WTC11 (cell line): ENCODE measurements at regions not wholly inside any gene's neighbourhood (a gene's known extent, or its start where the extent isn't known, plus 50 kb on each side); places are given as distances from the start of the nearest gene placed in this dataset.

Source experiments
- ATAC-seq: fragments of 200-7000 bp; cut with Tn5 transposase; 2 replicates; pipeline ENCODE4 v1.10.0; 2021; ENCODE audit warnings: mild to moderate bottlenecking, moderate library complexity
- CTCF ChIA-PET: fragments of 300-600 bp; sonication (Branson Sonifier 250); formaldehyde crosslinking; loops from one replicate; lab custom pipeline; 2021; ENCODE audit warnings: antibody characterized with exemption; lab: Charles Lee
- POLR2A ChIA-PET: fragments of 350-600 bp; sonication (Branson Sonifier 250); formaldehyde crosslinking; loops from one replicate; lab custom pipeline; 2021; ENCODE audit warnings: antibody characterized with exemption; lab: Charles Lee
- DNase-seq: peaks from one replicate; pipeline ENCODE4 v3.0.0; 2021; ENCODE audit warnings: low spot score
- H3K27ac Mint-ChIP-seq: 2 replicates; pipeline ENCODE4 v1.8.0; 2021; ENCODE audit warnings: mixed read lengths
- H3K27me3 Mint-ChIP-seq: 2 replicates; pipeline ENCODE4 v1.8.0; 2021; ENCODE audit warnings: low read depth, mild to moderate bottlenecking, moderate library complexity, mixed read lengths
- H3K36me3 Mint-ChIP-seq: 2 replicates; pipeline ENCODE4 v1.8.0; 2021; ENCODE audit warnings: mixed read lengths
- H3K4me1 Mint-ChIP-seq: 2 replicates; pipeline ENCODE4 v1.8.0; 2022; ENCODE audit warnings: mixed read lengths
- H3K4me3 Mint-ChIP-seq: 2 replicates; pipeline ENCODE4 v1.8.0; 2021; ENCODE audit warnings: mild to moderate bottlenecking, moderate library complexity, mixed read lengths
- H3K9me3 Mint-ChIP-seq: 2 replicates; pipeline ENCODE4 v1.8.0; 2021; ENCODE audit warnings: mixed read lengths
- ELF4 ChIP-seq: sonication (generic); formaldehyde crosslinking; IDR thresholded peaks from 2 replicates; pipeline ENCODE4 v1.8.1; 2022; ENCODE audit warnings: low read depth, mild to moderate bottlenecking, moderate library complexity, missing genetic modification reagents
- HMGA2 ChIP-seq: fragments of 250-450 bp; sonication (Bioruptor Pico); IDR thresholded peaks from 2 replicates; pipeline ENCODE4 v1.4.0; 2021; ENCODE audit warnings: mild to moderate bottlenecking, moderate library complexity
- IRF2 ChIP-seq: sonication (generic); formaldehyde crosslinking; IDR thresholded peaks from 2 replicates; pipeline ENCODE4 v1.8.0; 2022; ENCODE audit warnings: low read depth, missing genetic modification reagents, borderline replicate concordance
- NFATC4 ChIP-seq: fragments of 250-450 bp; sonication (Bioruptor Pico); IDR thresholded peaks from 2 replicates; pipeline ENCODE4 v1.9.0; 2021; ENCODE audit warnings: mild to moderate bottlenecking
- SOX15 ChIP-seq: fragments of 250-450 bp; sonication (Bioruptor Pico); IDR thresholded peaks from 2 replicates; pipeline ENCODE4 v1.9.0; 2021; ENCODE audit warnings: mild to moderate bottlenecking
- ZNF138 ChIP-seq: sonication (generic); formaldehyde crosslinking; conservative IDR thresholded peaks from 2 replicates; pipeline ENCODE4 v1.8.1; 2022; ENCODE audit warnings: mild to moderate bottlenecking, moderate library complexity, missing genetic modification reagents
- TF ChIP-seq, protein P1 (sequence below): sonication (generic); formaldehyde crosslinking; IDR thresholded peaks from 2 replicates; pipeline ENCODE4 v1.8.0; 2023; ENCODE audit warnings: mild to moderate bottlenecking, missing genetic modification reagents
- TF ChIP-seq, protein P2 (sequence below): sonication (generic); formaldehyde crosslinking; conservative IDR thresholded peaks from 2 replicates; pipeline ENCODE4 v1.8.1; 2023; ENCODE audit warnings: mild to moderate bottlenecking, low read depth, missing genetic modification reagents, moderate library complexity
- TF ChIP-seq, protein P3 (sequence below): fragments of 250-450 bp; sonication (Bioruptor Pico); IDR thresholded peaks from 2 replicates; pipeline ENCODE4 v2.1.2; 2022; ENCODE audit warnings: mild to moderate bottlenecking, moderate library complexity
- TF ChIP-seq, protein P4 (sequence below): sonication (generic); formaldehyde crosslinking; IDR thresholded peaks from 2 replicates; pipeline ENCODE4 v1.8.0; 2023; ENCODE audit warnings: missing genetic modification reagents, mild to moderate bottlenecking, borderline replicate concordance
- TF ChIP-seq, protein P5 (sequence below): sonication (generic); formaldehyde crosslinking; IDR thresholded peaks from 2 replicates; pipeline ENCODE4 v1.8.1; 2022; ENCODE audit warnings: low read depth, mild to moderate bottlenecking, moderate library complexity, missing genetic modification reagents, borderline replicate concordance
- TF ChIP-seq, protein P6 (sequence below): fragments of 250-450 bp; sonication (Bioruptor Pico); conservative IDR thresholded peaks from 2 replicates; pipeline ENCODE4 v1.9.0; 2021; ENCODE audit warnings: mild to moderate bottlenecking
- TF ChIP-seq, protein P7 (sequence below): fragments of 250-450 bp; sonication (Bioruptor Pico); IDR thresholded peaks from 2 replicates; pipeline ENCODE4 v1.9.0; 2021; ENCODE audit warnings: mild to moderate bottlenecking

DNA sequence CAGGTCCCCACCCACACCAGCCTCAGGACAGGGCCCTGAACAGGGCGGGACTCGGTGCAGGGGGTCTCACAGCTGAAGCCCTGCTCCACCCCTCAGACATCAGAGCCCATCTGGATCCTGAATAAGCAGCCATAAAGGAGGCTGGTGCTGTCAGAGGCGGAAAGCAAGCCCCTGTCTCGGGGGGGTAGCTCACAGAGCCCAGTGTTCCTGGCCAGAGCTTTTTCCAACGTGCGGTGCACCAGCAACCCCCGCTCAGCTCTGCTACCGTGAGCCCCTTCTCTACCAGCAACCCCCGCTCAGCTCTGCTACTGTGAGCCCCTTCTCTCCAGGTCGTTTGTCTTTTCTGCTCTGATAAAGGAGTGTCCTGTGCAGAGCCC is 136.5 kb upstream of the SFSWAP start:
- no peak overlapping the region for H3K4me3 Mint-ChIP-seq
- no peak overlapping the region for H3K27ac Mint-ChIP-seq
- CTCF ChIA-PET: no interaction called here
- POLR2A ChIA-PET: no interaction called here
- DNase-seq: no peak
- no peak for ATAC-seq
- peaks cover 49% of the 10 kb centered on the region for H3K36me3 Mint-ChIP-seq
- H3K4me1 Mint-ChIP-seq: no peaks in the 10 kb centered on the region
- peaks cover 23% of the 10 kb centered on the region for H3K27me3 Mint-ChIP-seq
- H3K9me3 Mint-ChIP-seq: peaks cover 57% of the 10 kb centered on the region
- TF ChIP-seq, protein P1, sequence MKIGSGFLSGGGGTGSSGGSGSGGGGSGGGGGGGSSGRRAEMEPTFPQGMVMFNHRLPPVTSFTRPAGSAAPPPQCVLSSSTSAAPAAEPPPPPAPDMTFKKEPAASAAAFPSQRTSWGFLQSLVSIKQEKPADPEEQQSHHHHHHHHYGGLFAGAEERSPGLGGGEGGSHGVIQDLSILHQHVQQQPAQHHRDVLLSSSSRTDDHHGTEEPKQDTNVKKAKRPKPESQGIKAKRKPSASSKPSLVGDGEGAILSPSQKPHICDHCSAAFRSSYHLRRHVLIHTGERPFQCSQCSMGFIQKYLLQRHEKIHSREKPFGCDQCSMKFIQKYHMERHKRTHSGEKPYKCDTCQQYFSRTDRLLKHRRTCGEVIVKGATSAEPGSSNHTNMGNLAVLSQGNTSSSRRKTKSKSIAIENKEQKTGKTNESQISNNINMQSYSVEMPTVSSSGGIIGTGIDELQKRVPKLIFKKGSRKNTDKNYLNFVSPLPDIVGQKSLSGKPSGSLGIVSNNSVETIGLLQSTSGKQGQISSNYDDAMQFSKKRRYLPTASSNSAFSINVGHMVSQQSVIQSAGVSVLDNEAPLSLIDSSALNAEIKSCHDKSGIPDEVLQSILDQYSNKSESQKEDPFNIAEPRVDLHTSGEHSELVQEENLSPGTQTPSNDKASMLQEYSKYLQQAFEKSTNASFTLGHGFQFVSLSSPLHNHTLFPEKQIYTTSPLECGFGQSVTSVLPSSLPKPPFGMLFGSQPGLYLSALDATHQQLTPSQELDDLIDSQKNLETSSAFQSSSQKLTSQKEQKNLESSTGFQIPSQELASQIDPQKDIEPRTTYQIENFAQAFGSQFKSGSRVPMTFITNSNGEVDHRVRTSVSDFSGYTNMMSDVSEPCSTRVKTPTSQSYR: no peak
- TF ChIP-seq HMGA2 (CRISPR knock-in tag) (no peak), ZNF138 (CRISPR knock-in tag) (no peak), ELF4 (CRISPR knock-in tag) (no peak), IRF2 (CRISPR knock-in tag) (no peak), SOX15 (CRISPR knock-in tag) (no peak), NFATC4 (no peak)
- TF ChIP-seq, protein P2, sequence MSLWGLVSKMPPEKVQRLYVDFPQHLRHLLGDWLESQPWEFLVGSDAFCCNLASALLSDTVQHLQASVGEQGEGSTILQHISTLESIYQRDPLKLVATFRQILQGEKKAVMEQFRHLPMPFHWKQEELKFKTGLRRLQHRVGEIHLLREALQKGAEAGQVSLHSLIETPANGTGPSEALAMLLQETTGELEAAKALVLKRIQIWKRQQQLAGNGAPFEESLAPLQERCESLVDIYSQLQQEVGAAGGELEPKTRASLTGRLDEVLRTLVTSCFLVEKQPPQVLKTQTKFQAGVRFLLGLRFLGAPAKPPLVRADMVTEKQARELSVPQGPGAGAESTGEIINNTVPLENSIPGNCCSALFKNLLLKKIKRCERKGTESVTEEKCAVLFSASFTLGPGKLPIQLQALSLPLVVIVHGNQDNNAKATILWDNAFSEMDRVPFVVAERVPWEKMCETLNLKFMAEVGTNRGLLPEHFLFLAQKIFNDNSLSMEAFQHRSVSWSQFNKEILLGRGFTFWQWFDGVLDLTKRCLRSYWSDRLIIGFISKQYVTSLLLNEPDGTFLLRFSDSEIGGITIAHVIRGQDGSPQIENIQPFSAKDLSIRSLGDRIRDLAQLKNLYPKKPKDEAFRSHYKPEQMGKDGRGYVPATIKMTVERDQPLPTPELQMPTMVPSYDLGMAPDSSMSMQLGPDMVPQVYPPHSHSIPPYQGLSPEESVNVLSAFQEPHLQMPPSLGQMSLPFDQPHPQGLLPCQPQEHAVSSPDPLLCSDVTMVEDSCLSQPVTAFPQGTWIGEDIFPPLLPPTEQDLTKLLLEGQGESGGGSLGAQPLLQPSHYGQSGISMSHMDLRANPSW: no peak
- TF ChIP-seq, protein P3, sequence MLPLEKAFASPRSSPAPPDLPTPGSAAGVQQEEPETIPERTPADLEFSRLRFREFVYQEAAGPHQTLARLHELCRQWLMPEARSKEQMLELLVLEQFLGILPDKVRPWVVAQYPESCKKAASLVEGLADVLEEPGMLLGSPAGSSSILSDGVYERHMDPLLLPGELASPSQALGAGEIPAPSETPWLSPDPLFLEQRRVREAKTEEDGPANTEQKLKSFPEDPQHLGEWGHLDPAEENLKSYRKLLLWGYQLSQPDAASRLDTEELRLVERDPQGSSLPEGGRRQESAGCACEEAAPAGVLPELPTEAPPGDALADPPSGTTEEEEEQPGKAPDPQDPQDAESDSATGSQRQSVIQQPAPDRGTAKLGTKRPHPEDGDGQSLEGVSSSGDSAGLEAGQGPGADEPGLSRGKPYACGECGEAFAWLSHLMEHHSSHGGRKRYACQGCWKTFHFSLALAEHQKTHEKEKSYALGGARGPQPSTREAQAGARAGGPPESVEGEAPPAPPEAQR (CRISPR knock-in tag): no peak
- TF ChIP-seq, protein P4, sequence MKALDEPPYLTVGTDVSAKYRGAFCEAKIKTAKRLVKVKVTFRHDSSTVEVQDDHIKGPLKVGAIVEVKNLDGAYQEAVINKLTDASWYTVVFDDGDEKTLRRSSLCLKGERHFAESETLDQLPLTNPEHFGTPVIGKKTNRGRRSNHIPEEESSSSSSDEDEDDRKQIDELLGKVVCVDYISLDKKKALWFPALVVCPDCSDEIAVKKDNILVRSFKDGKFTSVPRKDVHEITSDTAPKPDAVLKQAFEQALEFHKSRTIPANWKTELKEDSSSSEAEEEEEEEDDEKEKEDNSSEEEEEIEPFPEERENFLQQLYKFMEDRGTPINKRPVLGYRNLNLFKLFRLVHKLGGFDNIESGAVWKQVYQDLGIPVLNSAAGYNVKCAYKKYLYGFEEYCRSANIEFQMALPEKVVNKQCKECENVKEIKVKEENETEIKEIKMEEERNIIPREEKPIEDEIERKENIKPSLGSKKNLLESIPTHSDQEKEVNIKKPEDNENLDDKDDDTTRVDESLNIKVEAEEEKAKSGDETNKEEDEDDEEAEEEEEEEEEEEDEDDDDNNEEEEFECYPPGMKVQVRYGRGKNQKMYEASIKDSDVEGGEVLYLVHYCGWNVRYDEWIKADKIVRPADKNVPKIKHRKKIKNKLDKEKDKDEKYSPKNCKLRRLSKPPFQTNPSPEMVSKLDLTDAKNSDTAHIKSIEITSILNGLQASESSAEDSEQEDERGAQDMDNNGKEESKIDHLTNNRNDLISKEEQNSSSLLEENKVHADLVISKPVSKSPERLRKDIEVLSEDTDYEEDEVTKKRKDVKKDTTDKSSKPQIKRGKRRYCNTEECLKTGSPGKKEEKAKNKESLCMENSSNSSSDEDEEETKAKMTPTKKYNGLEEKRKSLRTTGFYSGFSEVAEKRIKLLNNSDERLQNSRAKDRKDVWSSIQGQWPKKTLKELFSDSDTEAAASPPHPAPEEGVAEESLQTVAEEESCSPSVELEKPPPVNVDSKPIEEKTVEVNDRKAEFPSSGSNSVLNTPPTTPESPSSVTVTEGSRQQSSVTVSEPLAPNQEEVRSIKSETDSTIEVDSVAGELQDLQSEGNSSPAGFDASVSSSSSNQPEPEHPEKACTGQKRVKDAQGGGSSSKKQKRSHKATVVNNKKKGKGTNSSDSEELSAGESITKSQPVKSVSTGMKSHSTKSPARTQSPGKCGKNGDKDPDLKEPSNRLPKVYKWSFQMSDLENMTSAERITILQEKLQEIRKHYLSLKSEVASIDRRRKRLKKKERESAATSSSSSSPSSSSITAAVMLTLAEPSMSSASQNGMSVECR: no peak
- TF ChIP-seq, protein P5, sequence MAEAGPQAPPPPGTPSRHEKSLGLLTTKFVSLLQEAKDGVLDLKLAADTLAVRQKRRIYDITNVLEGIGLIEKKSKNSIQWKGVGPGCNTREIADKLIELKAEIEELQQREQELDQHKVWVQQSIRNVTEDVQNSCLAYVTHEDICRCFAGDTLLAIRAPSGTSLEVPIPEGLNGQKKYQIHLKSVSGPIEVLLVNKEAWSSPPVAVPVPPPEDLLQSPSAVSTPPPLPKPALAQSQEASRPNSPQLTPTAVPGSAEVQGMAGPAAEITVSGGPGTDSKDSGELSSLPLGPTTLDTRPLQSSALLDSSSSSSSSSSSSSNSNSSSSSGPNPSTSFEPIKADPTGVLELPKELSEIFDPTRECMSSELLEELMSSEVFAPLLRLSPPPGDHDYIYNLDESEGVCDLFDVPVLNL (CRISPR knock-in tag): no peak
- TF ChIP-seq, protein P6, sequence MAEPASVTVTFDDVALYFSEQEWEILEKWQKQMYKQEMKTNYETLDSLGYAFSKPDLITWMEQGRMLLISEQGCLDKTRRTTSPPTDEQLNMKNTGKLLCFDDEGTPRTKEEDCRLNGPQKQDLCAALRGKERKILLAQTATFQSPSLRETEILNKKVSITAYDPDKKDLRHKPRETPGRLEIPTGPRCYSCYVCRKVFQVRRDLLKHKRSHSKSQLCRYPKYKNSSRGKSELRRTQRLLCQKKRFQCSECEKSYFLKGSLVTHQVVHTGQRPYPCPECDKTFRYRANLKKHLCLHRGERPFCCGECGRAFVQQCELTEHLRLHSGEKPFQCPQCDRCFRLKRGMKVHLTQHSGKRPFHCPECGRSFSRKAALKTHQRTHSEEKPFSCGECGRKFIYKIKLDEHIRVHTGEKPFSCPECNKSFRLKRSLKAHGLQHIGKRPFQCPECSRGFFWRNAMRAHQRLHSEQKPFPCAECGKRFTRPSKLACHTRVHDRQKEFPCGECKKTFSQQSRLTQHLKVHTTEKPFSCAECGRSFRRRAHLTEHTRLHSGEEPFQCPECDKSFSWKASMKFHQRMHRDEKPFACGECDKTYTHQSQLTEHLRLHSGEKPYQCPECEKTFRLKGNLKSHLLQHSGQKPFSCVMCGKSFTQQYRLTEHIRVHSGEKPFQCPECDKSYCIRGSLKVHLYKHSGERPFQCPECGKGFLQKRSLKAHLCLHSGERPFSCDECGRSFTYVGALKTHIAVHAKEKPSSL (CRISPR knock-in tag): no peak
- TF ChIP-seq, protein P7, sequence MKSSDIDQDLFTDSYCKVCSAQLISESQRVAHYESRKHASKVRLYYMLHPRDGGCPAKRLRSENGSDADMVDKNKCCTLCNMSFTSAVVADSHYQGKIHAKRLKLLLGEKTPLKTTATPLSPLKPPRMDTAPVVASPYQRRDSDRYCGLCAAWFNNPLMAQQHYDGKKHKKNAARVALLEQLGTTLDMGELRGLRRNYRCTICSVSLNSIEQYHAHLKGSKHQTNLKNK (CRISPR knock-in tag): no peak
